Osteoblast (primary cell): ENCODE measurements at regions not wholly inside any gene's neighbourhood (a gene's known extent, or its start where the extent isn't known, plus 50 kb on each side); places are given as distances from the start of the nearest gene placed in this dataset.

Source experiments
- DNase-seq: peaks from one replicate; pipeline ENCODE4 v3.0.0; 2011; ENCODE audit warnings: low spot score, mixed read lengths; ENCODE audit not compliant: insufficient read length; ENCODE audit errors: missing footprints
- H2AFZ ChIP-seq: 2 replicates; pipeline ENCODE4 v1.6.0; 2011; ENCODE audit warnings: mild to moderate bottlenecking, low read length
- H3K27ac ChIP-seq: 2 replicates; pipeline ENCODE4 v1.5.1; 2011; ENCODE audit warnings: mild to moderate bottlenecking, low read depth, low read length, moderate library complexity
- H3K27me3 ChIP-seq: 2 replicates; pipeline ENCODE4 v1.6.0; 2012; ENCODE audit warnings: mild to moderate bottlenecking, control low read depth, inconsistent platforms, low read length, moderate library complexity; ENCODE audit not compliant: insufficient read depth
- H3K36me3 ChIP-seq: 2 replicates; pipeline ENCODE4 v1.5.1; 2011; ENCODE audit warnings: mild to moderate bottlenecking, low read length, control low read depth, moderate library complexity; ENCODE audit not compliant: insufficient read depth
- H3K4me1 ChIP-seq: 2 replicates; pipeline ENCODE4 v1.5.1; 2011; ENCODE audit warnings: mild to moderate bottlenecking, low read length, control low read depth, moderate library complexity; ENCODE audit not compliant: insufficient read depth
- H3K4me2 ChIP-seq: 2 replicates; pipeline ENCODE4 v1.6.0; 2011; ENCODE audit warnings: mild to moderate bottlenecking, low read length; ENCODE audit not compliant: insufficient read depth
- H3K4me3 ChIP-seq: fragments of 200-600 bp; sonication (generic); 3 replicates; pipeline ENCODE4 v1.5.1; 2012; ENCODE audit warnings: mild to moderate bottlenecking, low read length, inconsistent platforms; ENCODE audit not compliant: insufficient read depth
- H3K79me2 ChIP-seq: 2 replicates; pipeline ENCODE4 v1.6.0; 2012; ENCODE audit warnings: mild to moderate bottlenecking, low read length, control low read depth, inconsistent platforms; ENCODE audit not compliant: insufficient read depth
- H3K9me3 ChIP-seq: 2 replicates; pipeline ENCODE4 v1.5.1; 2011; ENCODE audit warnings: low read depth, low read length, control low read depth
- H4K20me1 ChIP-seq: 2 replicates; pipeline ENCODE4 v1.6.0; 2012; ENCODE audit warnings: mild to moderate bottlenecking, low read length, control low read depth; ENCODE audit not compliant: insufficient read depth
- TF ChIP-seq, protein P1 (sequence below): IDR thresholded peaks from 2 replicates; pipeline ENCODE4 v1.5.1; 2011; ENCODE audit warnings: mild to moderate bottlenecking, low read depth, low read length, moderate library complexity; ENCODE audit errors: extremely low read depth

DNA sequence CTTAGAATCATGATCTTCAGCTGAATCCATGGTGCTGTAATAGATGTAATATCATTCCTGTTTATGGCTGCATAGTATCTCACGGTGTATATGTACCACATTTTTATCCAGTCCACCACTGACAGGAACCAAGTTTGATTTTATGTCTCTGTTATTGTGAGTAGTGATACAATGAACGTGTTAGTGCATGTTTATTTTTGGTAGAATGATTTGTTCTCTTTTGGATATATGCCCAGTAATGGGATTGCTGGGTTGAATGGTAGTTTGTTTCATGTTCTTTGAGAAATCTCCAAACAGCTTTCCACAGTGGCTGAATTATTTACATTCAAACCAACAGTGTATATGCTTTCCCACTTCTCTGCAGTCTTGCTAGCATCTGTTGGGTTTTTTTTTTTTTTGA lies 175.1 kb upstream of the CDH10 start:
- Histone ChIP-seq H3K4me3 (no peak overlapping the region), H3K27ac (no peak overlapping the region), H4K20me1 (no peaks in the 10 kb centered on the region), H3K9me3 (peaks cover 2% of the 10 kb centered on the region), H3K36me3 (no peaks in the 10 kb centered on the region), H2AFZ (no peak overlapping the region), H3K79me2 (no peaks in the 10 kb centered on the region), H3K4me2 (no peak overlapping the region), H3K4me1 (no peaks in the 10 kb centered on the region), H3K27me3 (no peaks in the 10 kb centered on the region)
- TF ChIP-seq, protein P1, sequence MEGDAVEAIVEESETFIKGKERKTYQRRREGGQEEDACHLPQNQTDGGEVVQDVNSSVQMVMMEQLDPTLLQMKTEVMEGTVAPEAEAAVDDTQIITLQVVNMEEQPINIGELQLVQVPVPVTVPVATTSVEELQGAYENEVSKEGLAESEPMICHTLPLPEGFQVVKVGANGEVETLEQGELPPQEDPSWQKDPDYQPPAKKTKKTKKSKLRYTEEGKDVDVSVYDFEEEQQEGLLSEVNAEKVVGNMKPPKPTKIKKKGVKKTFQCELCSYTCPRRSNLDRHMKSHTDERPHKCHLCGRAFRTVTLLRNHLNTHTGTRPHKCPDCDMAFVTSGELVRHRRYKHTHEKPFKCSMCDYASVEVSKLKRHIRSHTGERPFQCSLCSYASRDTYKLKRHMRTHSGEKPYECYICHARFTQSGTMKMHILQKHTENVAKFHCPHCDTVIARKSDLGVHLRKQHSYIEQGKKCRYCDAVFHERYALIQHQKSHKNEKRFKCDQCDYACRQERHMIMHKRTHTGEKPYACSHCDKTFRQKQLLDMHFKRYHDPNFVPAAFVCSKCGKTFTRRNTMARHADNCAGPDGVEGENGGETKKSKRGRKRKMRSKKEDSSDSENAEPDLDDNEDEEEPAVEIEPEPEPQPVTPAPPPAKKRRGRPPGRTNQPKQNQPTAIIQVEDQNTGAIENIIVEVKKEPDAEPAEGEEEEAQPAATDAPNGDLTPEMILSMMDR = no peak
- no peak for DNase-seq

DNA sequence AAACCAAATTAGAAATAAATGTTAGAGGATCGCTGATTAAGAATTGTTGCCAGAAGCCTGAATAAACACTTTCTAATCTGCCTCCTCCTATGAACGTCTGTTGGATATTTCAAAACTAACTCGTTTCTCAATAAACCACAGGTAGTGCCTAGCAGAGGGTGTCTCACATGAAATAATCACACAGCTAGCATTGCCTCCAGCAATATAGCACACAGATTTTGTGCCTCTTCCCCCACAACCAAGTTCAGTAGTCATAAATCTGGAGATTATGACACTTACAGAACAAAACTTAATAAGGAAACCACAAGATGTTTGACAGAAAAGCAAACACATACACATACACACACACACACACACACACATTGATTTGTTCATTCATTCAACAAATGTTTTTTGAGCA lies 173.2 kb upstream of the CDH10 start:
- no peaks in the 10 kb centered on the region for H3K36me3 ChIP-seq
- no peak overlapping the region for H2AFZ ChIP-seq
- no peak overlapping the region for H3K27ac ChIP-seq
- TF ChIP-seq, protein P1 = no peak
- H3K4me1 ChIP-seq = no peaks in the 10 kb centered on the region
- H3K9me3 ChIP-seq = peaks cover 2% of the 10 kb centered on the region
- H3K27me3 ChIP-seq = no peaks in the 10 kb centered on the region
- H3K79me2 ChIP-seq = no peaks in the 10 kb centered on the region
- H3K4me3 ChIP-seq = no peak overlapping the region
- H3K4me2 ChIP-seq = no peak overlapping the region
- no peaks in the 10 kb centered on the region for H4K20me1 ChIP-seq
- DNase-seq = no peak

DNA sequence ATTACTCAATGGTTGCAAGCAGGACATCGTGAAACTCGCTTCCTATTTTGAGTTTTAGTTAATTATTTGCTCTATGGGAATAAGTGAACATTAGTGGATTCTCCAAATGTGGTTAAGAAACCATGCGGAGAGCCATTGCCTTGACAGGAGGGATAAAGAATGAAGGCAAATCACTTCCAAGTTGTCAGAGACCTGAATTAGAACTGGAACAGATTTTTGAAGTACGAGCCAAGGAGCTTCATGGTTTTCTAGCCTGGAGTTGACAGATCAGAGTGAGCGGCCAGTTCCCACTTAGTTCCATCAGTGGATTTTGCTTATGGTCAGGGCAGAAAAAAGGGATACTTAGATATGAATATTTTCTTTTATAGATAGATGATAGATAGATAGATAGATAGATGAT lies 171.4 kb upstream of the CDH10 start:
- Histone ChIP-seq H3K27me3 (no peaks in the 10 kb centered on the region), H3K4me2 (no peak overlapping the region), H3K79me2 (no peaks in the 10 kb centered on the region), H3K4me1 (no peaks in the 10 kb centered on the region), H3K9me3 (peaks cover 2% of the 10 kb centered on the region), H2AFZ (no peak overlapping the region), H4K20me1 (no peaks in the 10 kb centered on the region), H3K36me3 (no peaks in the 10 kb centered on the region), H3K27ac (no peak overlapping the region), H3K4me3 (no peak overlapping the region)
- DNase-seq = no peak
- TF ChIP-seq, protein P1 = no peak

DNA sequence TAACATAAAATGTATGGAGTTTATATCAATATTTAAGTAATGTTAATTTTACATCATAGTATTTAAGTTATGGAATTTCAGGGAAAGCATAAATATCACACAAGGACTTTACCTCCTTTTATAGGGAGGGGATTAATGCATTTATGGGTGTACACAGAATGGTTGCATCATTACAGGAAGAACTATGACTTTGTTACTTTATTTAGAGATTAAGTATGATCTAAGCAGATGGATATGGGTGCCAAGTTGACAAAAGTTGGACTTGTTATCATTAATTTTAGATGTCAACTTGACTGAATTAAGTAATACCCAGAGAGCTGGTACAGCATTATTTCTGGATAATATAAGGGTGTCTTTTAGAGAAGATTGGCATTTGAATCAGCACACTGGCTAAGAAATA lies 160.5 kb upstream of the CDH10 start:
- no peak for DNase-seq
- Histone ChIP-seq H3K27ac (no peak overlapping the region), H2AFZ (no peak overlapping the region), H3K27me3 (no peaks in the 10 kb centered on the region), H3K79me2 (no peaks in the 10 kb centered on the region), H3K9me3 (peaks cover 2% of the 10 kb centered on the region), H3K4me3 (no peak overlapping the region), H3K4me2 (no peak overlapping the region), H3K4me1 (no peaks in the 10 kb centered on the region), H3K36me3 (no peaks in the 10 kb centered on the region), H4K20me1 (no peaks in the 10 kb centered on the region)
- TF ChIP-seq, protein P1 = no peak
